Ishikawa (cell line): ENCODE measurements at regions not wholly inside any gene's neighbourhood (a gene's known extent, or its start where the extent isn't known, plus 50 kb on each side); places are given as distances from the start of the nearest gene placed in this dataset.

Source experiments
- MAX ChIP-seq: IDR thresholded peaks from 2 replicates; pipeline ENCODE4 v1.6.1; 2012
- RAD21 ChIP-seq: IDR thresholded peaks from 2 replicates; pipeline ENCODE4 v1.6.1; 2012; ENCODE audit warnings: low read depth
- REST ChIP-seq: IDR thresholded peaks from 2 replicates; pipeline ENCODE4 v1.6.1; 2012; ENCODE audit warnings: low read depth, mild to moderate bottlenecking
- TAF1 ChIP-seq: IDR thresholded peaks from 2 replicates; pipeline ENCODE4 v1.6.1; 2012; ENCODE audit warnings: low read depth, mild to moderate bottlenecking

DNA sequence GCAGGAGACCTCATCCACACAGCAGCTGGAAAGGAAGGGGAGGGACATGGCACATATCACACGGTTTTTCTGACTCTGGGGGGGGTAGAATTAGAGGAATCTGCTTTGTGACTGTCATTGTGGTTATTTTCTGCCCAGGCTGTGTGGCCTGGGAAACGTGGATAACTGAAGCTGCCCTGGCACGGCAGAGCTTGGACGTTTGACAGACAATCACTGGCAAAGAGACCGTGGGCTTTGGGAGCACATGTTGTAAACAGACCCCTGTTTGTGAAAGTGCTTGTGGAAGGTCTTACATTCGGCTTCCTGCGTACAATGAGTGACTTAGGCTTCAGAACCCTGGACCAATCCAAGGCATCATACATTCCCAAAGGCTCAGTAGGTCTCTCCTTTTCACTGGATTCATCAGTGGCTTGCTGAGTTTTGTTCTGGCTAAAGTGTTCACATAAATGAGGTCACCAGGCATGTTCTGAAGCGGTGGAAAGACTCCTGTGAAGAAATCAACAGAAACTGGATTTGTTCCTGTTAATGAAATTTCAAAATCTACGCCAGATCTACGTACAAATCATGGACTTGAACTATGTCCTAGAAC lies 188.2 kb downstream of the TEX36 start:
- TF ChIP-seq TAF1 = no peak
- TF ChIP-seq MAX = no peak
- TF ChIP-seq REST = 0 out of 2 replicates have a peak, but pooled peaks have one; percentile 3
- no peak for TF ChIP-seq RAD21
